HT-29 (cell line): ENCODE measurements at regions not wholly inside any gene's neighbourhood (a gene's known extent, or its start where the extent isn't known, plus 50 kb on each side); places are given as distances from the start of the nearest gene placed in this dataset.
A peak's percentile ranks its signal among the peaks of the same experiment; 100 is the strongest.
"Not testable (repeated sequence)": the region's sequence is repeated elsewhere in the genome, so short reads cannot be mapped to it uniquely, and the experiment has no call there.

Experiments used
- DNase-seq: peaks from one replicate; pipeline ENCODE4 v3.0.0-alpha.2; 2015; ENCODE audit warnings: low spot score

DNA sequence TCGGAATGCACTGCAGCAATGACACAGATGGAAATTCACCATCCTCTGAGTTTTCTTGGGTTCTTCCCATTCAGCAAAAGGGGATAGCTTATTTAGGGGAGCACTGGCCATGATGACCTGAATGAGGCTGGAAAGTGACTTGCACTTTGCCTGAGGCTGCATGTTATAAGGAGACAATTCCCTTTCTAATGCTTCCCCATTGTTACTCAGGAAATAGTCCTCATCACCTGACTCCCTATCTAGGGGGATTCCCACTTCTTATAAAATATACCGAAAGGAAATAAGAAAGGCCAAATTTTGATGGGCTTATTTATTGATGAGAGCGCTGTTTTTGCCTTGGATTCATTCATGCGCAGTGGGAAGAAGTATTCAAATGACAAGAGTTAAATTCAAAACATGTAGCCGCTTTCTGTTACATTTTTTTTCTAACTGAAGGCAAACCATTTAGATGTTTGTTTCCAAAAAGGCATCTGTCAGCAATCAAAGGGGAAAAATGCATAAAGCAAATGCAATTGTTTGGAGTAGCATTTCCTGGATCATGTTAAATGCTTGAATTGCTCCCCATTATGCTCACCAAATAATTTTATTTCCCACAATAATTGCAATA lies 220.3 kb upstream of the NFIA start:
- no peak for DNase-seq

DNA sequence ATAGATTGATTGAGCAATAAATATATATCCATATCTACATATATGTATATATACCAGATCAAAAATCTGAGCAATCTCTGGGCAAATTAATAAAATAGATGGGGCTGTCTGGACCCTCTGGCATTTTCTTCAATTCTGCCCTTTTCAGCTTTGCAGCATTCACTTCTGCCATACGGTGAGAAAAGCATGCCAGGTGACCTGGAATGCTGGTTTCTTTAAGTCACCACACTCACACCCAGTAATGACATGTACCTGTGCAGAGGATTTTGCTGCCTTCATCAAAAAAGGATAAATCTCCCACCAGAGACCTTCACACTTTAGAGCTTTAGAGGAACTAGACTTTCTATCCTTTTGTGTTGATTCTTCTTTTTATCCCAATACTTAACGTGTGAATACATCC lies 223.2 kb upstream of the NFIA start:
- DNase-seq = no peak

DNA sequence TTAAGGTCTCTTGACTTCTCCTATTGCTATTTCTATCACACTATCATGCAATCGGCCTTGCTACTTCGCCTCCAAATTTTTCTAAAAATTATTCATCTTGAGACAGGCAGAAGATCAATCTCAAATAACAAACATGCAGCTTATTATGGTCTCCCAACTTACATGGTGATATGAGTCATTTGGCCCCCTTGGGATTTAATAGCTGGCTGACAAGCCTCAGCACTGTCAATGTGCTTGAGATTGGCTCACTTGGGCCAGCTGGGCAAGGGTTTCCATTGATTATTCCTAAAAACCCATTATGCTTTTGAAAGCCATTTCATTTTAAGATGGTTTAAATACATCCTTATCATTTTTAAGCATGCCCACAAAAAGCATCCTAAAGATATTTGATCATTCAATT lies 224.5 kb upstream of the NFIA start:
- DNase-seq = no peak

DNA sequence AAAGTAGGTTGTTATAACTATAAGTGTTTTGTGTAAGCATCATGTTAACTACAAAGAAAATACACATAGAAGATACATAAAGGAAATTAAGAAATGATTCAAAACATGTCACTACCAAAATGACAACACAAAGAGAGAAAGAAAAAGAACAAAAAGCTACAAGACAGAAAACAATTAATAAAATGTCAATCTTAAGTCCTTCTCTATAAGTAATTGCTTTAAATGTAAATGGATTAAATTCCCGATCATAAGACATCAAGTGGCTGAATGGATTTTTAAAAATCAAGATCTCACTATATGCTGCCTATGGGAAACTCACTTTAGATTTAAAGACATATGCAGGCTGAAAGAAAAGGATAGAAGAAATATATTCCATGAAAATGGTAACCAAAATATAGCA lies 232.3 kb upstream of the NFIA start:
- no peak for DNase-seq

DNA sequence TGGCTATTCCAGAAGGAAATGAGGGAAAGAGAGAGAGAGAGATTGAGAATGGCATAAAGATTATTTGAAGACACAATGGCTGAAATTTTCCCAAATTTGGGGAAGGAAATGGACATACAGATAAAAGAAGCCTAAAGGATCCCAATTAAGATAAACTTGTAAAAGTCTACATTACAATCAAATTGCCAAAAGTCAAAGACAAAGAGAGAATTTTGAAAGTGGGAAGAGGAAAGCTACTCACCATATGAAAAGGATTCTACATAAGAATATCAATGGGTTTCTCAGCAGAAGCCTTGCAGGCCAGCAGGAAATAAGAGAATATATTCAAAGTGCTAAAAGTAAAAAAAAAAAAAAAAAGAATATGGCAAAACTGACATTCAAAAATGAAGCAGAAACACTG lies 233.0 kb upstream of the NFIA start:
- DNase-seq = no peak

DNA sequence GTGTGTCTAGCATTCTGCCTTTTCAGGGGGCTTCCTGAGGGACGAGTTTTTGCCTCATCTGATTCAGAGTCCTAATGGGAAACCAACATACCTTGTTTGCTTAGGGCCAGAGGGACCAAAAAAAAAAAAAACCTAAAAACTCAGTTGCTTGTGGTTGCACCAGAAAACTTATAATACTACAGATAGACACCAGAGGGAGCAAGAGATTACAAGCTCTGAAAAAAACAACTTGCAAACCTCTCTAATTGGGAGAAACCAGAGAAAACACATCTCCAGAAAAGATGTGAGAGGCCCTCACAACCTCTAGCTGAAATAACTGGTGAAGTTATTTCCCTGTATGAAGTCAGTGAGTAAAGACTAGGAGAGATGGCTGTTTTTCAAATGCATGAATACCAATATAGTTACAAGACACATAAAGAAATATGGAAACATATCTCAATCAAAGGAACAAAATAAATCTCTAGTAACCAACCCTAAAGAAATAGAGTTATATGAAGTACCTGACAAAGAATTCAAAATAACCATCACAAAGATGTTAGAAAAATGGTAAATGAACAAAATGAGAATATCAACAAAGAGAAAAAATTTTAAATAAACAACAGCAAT lies 233.7 kb upstream of the NFIA start:
- DNase-seq = peak; percentile 34

DNA sequence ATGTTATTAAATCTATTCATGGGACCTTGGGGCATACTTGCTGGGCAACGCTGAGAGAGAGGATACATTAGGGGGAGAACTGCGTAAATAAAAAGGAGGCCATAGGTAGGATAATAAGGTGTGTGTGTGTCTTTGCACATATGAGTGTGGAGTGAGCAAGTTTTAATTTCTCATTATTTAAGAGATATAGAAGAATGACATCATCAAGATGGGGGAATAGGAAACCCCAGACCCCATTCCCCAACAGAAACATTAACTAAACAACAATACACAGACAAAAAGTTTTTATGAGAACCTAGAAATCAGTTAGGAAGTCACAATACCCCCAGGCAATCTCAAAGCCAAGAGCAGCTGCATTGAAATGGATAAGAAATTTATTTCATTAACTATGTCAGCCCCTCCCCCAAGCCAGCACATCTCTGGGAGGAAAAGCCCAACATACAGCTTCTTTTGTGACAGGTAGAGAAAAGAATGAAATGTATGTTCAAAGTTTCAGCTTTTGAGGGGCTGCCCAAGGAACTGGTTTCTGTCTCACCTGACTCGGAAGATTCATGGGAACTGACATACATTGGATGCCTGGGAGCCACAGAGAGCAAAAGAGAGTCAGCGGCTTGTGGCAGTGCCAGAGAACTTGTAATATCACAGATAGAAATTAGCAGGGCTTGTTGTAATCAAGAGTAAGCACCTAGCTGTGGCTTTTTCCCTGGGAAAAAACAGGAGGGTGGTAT lies 234.3 kb upstream of the NFIA start:
- no peak for DNase-seq

DNA sequence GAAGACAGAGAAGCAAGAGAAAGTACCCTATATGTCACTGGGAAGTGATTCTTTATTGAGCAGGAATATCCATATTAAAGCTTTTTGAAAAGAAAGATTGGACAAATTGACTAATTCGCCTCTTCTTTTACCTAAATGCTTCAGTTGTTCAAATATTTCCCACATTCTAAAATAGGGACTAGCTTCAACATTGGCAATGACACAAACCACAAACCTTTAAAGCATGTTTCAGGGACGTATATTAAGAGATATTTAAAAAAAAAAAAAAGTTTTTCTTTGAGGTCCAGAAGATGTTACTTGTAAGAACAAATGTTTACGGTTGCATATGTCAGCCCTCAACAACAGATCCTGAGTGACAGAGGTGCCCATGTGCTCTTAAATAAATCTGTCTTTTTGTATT lies 235.0 kb upstream of the NFIA start:
- no peak for DNase-seq

DNA sequence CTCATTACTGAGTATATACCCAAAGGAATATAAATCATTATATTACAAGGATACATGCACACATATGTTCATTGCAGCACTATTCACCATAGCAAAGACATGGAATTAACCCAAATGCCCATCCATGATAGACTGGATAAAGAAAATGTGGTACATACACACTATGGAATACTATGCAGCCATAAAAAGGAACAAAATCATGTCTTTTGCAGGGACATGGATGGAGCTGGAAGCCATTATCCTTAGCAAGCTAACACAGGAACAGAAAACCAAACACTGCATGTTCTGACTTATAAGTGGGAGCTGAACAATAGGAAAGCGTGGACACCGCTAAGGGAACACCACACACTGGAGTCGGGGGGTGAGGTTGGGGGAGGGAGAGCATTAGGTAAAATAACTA lies 236.7 kb upstream of the NFIA start:
- not testable (repeated sequence) for DNase-seq

DNA sequence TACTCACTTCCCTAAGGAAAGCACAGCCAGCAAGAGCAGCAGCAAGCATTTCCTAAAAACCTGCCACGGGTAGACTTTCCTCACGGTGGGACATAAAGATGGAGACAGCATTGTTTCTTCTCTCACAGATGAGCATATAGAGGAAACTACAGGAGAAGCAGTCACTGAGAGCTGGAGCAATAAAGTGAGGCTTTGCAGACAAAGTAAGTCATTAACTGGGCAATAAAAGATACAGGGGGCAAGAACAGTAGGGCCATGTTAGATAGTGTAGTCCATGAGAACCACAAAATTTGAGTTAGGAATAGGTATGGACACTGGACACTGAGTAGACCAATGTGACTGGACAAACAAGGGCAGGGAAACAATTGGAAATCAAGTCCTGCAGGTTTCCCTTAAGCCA lies 240.1 kb upstream of the NFIA start:
- no peak for DNase-seq

DNA sequence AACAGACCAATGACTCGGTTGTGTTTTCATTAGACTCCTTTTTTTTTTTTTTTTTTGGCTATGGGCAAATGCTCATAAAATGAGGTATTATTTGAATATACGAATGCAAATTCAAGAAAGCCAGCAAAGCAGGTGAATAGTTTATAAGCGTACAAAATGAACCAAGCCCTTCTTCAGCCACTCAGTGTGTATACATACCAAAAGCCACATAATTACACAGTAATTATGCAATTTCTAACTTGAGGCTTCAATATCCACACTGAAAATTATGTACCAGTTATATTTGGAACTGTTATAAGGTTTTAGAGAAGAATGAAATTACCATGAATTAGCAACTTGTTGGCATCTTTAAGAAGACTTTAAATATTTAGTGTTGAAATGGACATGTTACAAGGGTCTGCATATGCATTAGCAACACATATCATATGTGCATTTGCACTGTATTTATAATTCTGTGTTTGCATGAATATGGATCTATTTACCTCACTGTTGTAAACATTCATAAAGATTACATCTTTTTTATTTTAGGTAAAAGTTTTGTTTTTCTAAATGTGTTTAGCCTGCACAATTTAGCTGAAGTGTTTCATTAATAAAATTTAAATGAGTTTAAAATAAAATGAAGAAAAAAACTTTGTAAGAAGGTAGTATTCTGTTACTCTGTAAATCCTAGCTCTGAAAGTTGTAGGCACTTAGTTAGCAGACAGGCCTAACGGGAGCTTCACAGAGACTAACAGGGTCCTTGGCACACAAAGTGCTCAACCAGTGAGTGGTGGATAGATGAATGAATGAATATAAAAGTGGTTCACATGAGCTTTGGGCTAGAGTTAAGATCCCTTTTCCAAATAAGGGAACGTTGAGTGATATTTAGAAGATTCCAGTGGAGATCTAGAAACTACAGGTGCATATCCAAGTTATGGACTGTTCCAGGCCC lies 241.0 kb upstream of the NFIA start:
- DNase-seq = no peak

DNA sequence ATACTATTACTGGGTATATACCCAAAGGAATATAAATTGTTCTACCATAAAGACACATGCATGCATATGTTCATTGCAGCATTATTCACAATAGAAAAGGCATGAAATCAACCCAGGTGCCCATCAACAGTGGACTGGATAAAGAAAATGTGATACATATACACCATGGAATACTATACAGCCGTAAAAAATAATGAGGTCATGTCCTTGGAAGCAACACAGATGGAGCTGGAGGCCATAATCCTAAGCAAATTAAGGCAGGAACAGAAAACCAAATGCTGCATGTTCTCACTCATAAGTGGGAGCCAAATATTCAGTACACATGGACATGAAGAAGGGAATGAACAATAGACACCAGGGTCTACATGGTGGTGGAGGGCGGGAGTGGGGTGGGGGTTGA lies 241.9 kb upstream of the NFIA start:
- not testable (repeated sequence) for DNase-seq

DNA sequence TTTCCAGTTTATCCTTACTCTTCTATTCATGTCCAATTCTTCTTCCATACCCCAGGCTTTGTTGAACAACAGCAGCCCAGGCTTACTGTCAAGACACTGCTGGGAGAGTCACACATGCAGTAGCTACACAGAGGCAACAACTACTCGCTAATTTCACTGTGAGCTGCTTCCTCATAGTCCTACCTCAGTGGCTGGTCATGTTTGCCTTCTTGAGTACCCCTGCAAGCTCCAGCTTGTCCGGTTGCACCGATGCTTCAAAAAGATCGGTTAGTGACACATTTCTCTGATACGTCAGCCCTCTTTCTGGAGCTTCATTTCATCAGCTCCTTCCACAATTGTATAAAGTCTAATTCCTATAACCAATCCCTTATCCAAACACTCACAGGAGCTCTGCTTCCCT lies 246.7 kb upstream of the NFIA start:
- no peak for DNase-seq

DNA sequence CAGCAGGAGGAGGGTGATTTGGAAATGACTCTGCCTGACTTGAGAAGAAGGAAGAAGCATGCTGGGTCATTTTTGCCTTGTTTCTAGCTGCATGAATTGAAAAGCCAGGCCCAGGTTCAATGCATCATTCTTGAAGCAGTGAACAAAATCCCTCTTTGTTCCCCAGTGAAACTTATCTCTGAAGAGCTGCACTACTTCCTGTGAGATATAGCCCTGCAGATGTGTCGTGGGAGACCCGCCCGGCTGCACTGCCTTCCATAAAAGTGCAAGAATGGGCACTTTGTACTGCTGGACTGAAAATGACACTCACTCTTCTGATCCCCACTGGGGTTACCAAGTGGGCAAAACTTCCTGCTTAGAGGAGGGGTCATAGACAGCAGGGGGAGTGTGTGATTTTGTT lies 249.2 kb upstream of the NFIA start:
- DNase-seq = no peak

DNA sequence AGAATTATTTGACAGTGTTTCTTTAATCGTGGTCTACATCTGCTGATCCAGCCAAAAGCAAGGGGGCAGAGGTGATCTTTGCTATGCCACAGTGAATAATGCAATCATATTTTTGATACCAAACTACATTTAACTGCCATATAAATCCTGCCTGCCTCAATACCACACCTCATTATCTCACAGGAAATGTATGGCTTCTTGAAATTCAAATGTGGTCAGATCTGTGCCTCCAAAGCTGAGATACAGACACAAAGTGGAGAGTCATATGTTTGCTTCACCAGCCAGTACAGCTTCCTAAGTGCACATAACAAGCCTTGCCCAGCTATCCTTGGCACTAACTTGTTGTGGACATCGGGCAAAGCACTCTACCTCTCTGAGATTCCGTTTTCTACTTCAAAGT lies 250.0 kb upstream of the NFIA start:
- DNase-seq = no peak

DNA sequence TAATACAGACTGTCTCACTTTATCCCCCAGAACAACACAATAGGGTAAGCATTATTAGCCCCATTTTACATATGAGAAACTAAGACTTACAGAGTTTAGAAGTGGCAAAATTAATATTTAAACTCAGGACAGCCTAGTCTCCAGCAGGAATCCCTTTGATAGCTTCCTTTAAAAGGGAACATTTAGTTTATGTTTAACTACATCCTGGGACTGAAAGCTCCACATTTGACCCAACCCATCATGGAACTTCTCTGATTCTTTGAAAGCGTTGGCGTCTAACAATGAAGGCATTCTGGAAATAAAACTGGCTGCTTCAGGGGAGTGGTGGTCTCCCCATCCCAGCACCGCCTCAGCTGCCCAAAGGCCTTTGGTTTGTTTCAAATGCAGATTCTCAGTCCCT lies 250.6 kb upstream of the NFIA start:
- no peak for DNase-seq

DNA sequence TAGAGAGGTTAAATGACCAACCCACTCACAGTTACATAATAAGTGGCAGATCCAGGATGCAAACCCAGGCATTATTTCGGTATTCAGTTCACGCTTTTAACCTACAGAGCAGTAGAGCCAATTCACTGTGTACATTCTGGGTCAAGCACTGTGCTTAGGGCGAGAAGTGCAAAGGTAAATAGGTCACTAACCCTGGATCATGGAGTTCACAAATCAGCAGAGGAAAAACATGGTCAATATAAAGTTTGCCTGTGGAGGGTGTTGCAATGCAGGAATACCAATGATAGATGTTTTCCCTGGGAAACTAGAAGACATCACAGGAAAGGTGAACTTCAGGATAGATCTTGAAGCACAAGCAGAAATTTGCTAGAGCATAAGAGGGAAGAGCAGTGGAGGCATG lies 253.4 kb upstream of the NFIA start:
- DNase-seq = no peak

DNA sequence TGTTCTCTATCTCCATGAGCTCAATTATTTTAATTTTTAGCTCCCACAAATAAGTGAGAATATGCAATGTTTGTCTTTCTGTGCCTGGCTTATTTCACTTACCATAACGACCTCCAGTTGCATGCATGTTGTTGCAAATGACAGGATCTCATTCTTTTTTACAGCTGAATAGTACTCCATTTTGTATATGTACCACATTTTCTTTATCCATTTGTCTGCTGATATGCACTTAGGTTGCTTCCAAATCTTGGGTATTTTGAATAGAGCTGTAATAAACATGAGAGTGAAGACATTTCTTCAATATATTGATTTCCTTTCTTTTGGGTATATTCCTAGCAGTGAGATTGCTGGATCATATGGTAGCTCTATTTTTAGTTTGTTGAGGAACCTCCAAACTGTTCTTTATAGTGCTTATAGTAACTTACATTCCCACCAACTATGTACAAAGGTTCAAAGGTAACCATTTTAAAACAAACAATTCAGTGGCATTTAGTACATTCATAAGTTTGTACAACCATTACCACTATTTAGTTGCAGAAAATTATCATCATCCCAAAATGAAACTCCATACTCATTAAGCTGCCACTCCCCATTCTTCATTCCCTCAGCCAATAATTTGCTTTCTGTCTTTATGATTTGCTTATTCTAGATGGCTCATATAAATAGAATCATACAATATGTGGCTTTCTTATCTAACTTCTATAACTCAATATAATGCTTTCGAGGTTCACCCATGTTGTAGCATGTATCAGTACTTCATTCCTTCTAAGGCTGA lies 255.9 kb upstream of the NFIA start:
- no peak for DNase-seq

DNA sequence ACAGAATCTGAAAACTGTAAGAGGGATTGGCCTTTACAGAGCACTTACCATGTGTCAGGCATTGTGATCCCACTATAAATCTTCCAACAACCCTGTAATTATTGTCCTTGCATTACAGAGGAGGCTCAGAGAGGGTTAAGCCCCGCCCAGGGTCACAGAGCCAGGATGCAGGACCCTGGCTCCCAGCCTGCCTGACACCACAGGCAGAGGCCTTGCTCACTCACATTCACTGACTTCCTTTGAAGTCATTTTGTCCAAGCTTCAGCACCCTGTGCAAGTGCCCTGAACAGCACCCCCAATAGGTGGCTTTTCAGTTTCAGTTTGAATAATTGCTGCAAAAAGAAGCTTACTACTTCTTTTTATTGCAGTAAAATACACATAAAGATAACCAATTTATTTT lies 256.8 kb upstream of the NFIA start:
- DNase-seq = no peak

DNA sequence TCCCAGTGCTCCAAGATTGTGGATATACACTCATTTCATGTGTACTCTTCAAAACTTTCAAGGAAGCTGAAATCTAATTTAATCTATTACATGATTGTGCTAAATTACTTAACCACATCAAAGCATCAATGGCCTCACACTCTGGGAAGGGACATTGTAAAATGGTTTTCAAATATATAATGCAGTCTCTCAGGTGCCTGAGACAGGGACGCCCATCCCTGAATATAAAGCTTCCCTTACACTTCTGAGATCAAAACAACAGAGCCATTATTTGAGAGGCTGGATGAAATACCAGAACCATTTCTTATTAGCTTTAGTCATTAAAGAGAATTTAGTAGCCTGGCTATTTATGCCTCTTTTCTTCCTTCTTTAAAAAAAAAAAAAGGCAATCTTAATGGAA lies 259.2 kb upstream of the NFIA start:
- no peak for DNase-seq

DNA sequence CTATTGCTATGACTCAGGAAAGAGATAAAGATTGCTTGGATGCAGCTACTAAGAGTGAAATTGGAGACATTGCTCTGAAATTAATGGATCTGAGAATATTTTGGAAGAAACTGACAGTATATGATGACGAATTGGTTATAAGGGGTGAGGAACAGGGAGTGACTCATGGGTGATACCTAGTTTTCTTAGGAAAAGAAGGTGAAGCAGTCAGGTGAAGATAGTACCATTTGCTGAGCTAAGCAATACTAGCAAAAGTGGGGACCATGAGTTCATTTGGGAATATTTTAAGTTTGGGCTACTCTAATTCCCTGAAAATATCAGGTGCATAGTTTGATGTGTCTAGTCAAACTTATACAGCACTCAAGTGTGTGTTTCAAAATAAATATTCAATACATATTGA lies 260.1 kb upstream of the NFIA start:
- DNase-seq = no peak

DNA sequence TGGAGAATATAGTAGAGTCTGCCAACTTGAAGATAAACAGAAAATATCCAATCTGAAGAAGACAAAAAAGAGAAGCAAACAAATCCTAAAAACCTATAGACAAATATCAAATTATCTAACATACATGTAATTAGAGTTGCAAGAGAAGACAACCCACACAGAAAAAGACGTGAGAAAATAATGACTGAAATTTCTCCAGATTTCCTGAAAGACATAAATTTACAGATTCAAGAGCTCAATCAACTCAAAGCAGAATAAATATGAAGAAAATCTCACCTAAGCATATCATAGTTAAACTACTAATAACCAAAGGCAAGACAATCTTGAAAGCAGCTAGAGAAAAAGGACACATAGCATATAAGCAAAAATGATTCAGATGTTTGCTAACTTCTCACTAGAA lies 261.2 kb upstream of the NFIA start:
- DNase-seq = no peak
